HG02763 (cell line): ENCODE measurements at regions not wholly inside any gene's neighbourhood (a gene's known extent, or its start where the extent isn't known, plus 50 kb on each side); places are given as distances from the start of the nearest gene placed in this dataset.

Experiments
- ATAC-seq: cut with Tn5 transposase; IDR thresholded peaks from one replicate; pipeline ENCODE4 v1.9.1; 2021; ENCODE audit warnings: mild to moderate bottlenecking, moderate library complexity; ENCODE audit not compliant: unreplicated experiment

GRCh38 chr4:166602068-166602467 is 632.2 kb downstream of the SPOCK3 start:
- ATAC-seq: no peak

GRCh38 chr4:166622425-166622977 is 611.8 kb downstream of the SPOCK3 start:
- no peak for ATAC-seq

- ATAC-seq: no peak
Measured at GRCh38 chr4:166625018-166625637, 609.2 kb downstream of the SPOCK3 start.

GRCh38 chr4:166628454-166628853 is 605.8 kb downstream of the SPOCK3 start:
- ATAC-seq: no peak

- no peak for ATAC-seq
Measured at GRCh38 chr4:166635367-166635766, 598.9 kb downstream of the SPOCK3 start.

DNA sequence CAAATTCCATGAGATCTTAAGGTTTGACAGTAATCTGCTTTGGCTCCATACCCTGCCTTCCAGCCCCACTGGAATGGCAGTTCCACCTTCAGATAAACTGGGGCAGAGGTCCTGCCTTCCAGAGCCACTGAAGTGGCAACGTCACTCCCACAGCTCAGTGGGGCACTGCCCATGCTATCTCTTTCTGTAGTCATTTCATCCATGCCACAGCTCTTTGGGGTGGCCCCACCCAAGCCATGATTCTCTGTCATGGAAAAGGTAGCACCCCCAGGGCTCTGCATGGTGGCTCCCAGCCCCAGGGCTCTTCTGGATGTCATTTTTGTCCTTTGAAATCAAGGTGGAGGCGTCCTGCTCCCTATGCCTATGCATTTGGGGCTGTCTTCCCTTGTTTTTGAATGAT is 596.5 kb downstream of the SPOCK3 start:
- no peak for ATAC-seq

DNA sequence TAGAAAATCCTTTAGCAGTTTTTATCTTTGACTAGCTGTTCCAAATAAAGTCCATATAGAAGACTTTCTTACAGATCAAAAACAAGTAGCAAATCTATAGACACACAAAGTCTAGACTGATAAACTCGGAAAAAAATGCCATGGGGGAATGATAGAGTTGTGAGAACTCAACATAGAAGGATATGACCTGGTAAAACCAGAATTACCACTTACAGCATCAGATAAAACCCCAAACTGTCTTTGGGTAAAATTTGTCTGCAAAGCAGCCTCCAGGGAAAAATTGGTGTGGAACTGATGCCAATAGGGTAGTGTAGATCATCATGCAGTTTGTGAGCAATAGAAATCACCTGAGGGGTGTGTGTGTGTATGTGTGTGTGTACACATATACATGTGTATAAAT is 579.1 kb downstream of the SPOCK3 start:
- no peak for ATAC-seq

- no peak for ATAC-seq
Measured at GRCh38 chr4:166655705-166656104, 578.6 kb downstream of the SPOCK3 start.

- ATAC-seq: no peak
Measured at GRCh38 chr4:166657261-166657660, 577.0 kb downstream of the SPOCK3 start.

GRCh38 chr4:166658585-166658984 is 575.7 kb downstream of the SPOCK3 start:
- ATAC-seq: no peak

GRCh38 chr4:166662266-166662843 is 571.9 kb downstream of the SPOCK3 start:
- ATAC-seq: peak; percentile 96

DNA sequence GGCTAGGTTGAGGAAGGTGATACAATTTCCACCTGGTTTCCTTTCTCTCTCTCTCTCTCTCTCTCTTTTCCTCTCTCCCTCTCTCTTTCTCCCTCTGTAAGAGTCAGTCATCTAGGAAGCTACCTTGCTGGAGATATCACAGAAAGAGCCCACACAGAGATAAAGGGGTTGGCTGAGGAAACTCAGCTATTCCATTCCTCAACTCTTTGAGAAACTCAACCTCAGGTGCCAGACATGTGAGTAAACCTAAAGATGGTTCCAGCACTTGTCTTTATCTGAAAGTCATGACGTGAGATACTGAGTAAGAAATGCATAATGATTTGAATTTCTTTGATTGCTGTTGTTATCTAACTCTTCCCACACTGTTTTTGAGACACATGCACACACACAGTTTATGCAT is 564.0 kb downstream of the SPOCK3 start:
- ATAC-seq: no peak

DNA sequence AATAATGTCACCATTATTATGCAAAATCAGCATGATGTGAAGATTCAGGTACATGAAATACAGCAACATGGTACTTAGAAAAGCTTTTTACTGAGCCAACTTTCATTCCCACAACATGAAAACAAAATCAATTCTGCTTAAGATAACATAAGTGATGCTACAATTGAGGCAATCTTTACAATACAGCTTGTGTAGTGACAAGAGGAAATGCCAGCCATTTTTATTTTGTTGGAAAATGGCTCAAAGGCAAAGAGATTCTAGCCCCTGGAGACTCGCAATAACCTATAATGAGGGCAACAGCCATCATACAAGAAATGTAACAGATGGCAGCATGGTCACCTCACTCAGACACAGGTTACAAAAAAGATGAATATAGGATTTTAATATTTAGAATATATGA is 560.4 kb downstream of the SPOCK3 start:
- no peak for ATAC-seq

- ATAC-seq: no peak
Measured at GRCh38 chr4:166675411-166675810, 558.9 kb downstream of the SPOCK3 start.

GRCh38 chr4:166680796-166681195 is 553.5 kb downstream of the SPOCK3 start:
- ATAC-seq: no peak

DNA sequence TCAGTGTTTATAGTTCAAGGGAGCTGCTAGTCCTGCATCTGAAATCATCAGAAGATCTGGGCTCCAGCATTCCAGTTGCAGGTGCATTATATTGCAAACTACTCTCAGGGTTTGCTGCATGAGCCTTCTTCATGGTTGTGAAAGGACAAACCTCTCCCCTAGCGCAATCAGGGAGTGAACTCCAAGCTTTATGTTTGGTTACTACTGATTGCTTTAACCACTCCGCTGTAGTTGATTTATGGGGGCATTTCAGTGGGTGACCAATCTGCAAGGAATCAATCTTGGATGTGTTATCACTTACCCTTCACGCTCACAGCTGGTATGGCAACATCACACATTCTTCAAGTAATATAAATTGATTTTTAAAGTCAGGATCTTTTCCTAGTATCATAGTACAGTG is 552.1 kb downstream of the SPOCK3 start:
- no peak for ATAC-seq
